Lower lobe of right lung (tissue), 2 donors: ENCODE measurements at regions not wholly inside any gene's neighbourhood (a gene's known extent, or its start where the extent isn't known, plus 50 kb on each side); places are given as distances from the start of the nearest gene placed in this dataset.
A peak's percentile ranks its signal among the peaks of the same experiment; 100 is the strongest.

Experiments used
- ATAC-seq, 2 donors: fragments of 200-7000 bp; cut with Tn5 transposase; one replicate each; pipeline ENCODE4 v1.9.1; 2020 to 2022; ENCODE audit warnings: mild to moderate bottlenecking in 2 of 2, moderate library complexity in 2 of 2
- DNase-seq: peaks from one replicate; pipeline ENCODE4 v3.0.0-alpha.2; 2020
- H3K27ac ChIP-seq: fragments of 200-600 bp; one replicate; pipeline ENCODE4 v1.8.0; 2022
- H3K27me3 ChIP-seq: fragments of 200-600 bp; one replicate; pipeline ENCODE4 v1.8.0; 2022; ENCODE audit warnings: low read depth
- H3K36me3 ChIP-seq: fragments of 200-600 bp; one replicate; pipeline ENCODE4 v1.8.0; 2022; ENCODE audit warnings: mild to moderate bottlenecking
- H3K4me1 ChIP-seq: fragments of 200-600 bp; one replicate; pipeline ENCODE4 v1.8.0; 2022
- H3K4me3 ChIP-seq: fragments of 200-600 bp; one replicate; pipeline ENCODE4 v1.8.0; 2022; ENCODE audit warnings: mild to moderate bottlenecking
- H3K9me3 ChIP-seq: fragments of 200-600 bp; one replicate; pipeline ENCODE4 v1.8.0; 2022
- intact Hi-C: fragments of 100-400 bp; cut with DNase I; formaldehyde crosslinking; loops from one replicate; pipeline ENCODE4 v1.11.0; 2022
- TF ChIP-seq, protein P1 (sequence below): fragments of 200-600 bp; IDR thresholded peaks from one replicate; pipeline ENCODE4 v1.8.0; 2022; ENCODE audit warnings: antibody characterized with exemption, mild to moderate bottlenecking
- donor health status: DM: no; HTN: yes; CAD: no; lungs with severe emphysema.

DNA sequence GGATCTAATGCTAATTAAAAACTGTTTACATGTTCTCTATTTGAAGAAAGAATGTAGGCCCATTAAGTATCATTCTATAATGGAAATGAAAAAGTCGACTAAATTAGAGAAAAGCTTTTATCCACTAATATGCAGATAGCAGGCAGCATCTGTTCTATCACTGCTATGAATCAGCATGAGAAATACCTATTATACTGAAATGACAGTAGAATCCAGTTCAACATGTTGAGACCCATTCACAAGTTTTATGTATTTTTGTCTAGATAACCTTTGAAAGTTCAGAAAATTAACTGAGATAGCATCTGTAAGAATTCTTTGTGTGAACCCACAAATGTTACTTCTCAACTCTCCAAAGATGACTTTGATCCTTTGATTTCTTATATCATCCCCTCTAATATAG lies 1254.4 kb upstream of the ADGRL3 start:
- no peak for DNase-seq
- Histone ChIP-seq H3K4me3 (no peak overlapping the region), H3K36me3 (no peaks in the 10 kb centered on the region), H3K27me3 (no peaks in the 10 kb centered on the region), H3K9me3 (no peaks in the 10 kb centered on the region), H3K27ac (no peak overlapping the region), H3K4me1 (no peaks in the 10 kb centered on the region)
- no peak for ATAC-seq
- TF ChIP-seq, protein P1, sequence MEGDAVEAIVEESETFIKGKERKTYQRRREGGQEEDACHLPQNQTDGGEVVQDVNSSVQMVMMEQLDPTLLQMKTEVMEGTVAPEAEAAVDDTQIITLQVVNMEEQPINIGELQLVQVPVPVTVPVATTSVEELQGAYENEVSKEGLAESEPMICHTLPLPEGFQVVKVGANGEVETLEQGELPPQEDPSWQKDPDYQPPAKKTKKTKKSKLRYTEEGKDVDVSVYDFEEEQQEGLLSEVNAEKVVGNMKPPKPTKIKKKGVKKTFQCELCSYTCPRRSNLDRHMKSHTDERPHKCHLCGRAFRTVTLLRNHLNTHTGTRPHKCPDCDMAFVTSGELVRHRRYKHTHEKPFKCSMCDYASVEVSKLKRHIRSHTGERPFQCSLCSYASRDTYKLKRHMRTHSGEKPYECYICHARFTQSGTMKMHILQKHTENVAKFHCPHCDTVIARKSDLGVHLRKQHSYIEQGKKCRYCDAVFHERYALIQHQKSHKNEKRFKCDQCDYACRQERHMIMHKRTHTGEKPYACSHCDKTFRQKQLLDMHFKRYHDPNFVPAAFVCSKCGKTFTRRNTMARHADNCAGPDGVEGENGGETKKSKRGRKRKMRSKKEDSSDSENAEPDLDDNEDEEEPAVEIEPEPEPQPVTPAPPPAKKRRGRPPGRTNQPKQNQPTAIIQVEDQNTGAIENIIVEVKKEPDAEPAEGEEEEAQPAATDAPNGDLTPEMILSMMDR, result no peak
- intact Hi-C loops, result no loop called here

DNA sequence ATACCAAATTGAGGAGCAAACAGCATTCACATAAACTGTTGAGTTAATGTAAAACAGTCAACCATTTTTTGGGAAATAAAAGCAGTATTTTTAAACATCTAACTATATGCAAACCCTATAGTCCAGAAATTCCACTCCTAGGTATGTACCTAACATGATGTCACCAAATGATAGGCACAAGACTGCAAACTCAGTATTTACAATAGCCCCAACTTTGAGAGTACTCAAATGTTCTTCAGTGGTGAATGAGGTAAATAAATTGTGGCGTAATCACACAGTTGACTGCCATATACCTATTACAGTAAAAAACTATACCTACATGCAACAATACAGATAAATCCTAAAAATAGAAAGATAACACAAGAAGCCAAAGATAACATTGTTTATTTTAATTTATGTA lies 1243.8 kb upstream of the ADGRL3 start:
- ATAC-seq (peak; percentile 77 to 96), DNase-seq (no peak)
- no peak overlapping the region for H3K27ac ChIP-seq
- no peaks in the 10 kb centered on the region for H3K4me1 ChIP-seq
- intact Hi-C loops, result no loop called here
- TF ChIP-seq, protein P1, result no peak
- H3K27me3 ChIP-seq, result no peaks in the 10 kb centered on the region
- H3K9me3 ChIP-seq, result no peaks in the 10 kb centered on the region
- no peak overlapping the region for H3K4me3 ChIP-seq
- no peaks in the 10 kb centered on the region for H3K36me3 ChIP-seq

DNA sequence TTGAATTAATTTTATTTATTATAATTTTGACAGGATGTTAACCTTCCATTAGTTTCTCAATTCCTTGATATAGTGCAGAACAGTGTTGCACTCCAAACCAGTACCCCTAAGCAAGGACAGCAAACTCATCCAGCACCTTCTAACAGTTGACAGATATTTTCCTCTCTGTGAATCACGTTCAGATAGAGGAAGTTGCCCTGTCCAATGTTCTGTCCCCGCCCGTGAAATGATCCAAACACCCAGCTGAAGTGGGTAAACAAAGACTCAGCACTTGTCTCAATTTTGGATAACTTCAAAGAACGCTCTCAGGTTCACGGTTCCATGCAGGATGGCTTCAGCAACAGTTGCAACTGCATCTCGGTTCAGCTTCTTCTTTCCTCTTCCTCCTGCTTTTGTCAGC lies 1240.0 kb upstream of the ADGRL3 start:
- Histone ChIP-seq H3K4me1 (no peaks in the 10 kb centered on the region), H3K27me3 (no peaks in the 10 kb centered on the region), H3K9me3 (no peaks in the 10 kb centered on the region), H3K27ac (no peak overlapping the region), H3K36me3 (no peaks in the 10 kb centered on the region), H3K4me3 (no peak overlapping the region)
- ATAC-seq (peak in 1 of 2 donors; percentile 35), DNase-seq (no peak)
- TF ChIP-seq, protein P1, result no peak
- intact Hi-C loops, result no loop called here

DNA sequence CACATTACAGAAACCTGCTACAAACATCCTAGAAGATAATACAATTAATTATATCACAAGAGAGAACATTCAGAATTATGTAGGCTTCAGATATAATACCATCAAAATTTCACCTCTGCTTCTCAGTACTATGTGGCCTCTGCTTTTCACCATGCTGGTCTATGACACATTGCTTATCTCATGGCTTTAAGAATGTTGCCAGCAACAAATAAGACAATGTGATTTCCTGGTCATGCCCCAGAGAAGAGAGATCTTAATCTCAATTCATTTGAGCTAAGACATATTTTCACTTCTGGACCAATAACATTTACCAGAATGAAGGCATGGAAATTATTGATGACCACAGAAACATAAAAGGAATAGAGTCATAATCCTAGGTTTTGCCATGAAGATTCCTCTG lies 1233.4 kb upstream of the ADGRL3 start:
- no peak overlapping the region for H3K27ac ChIP-seq
- H3K4me3 ChIP-seq, result no peak overlapping the region
- H3K36me3 ChIP-seq, result no peaks in the 10 kb centered on the region
- ATAC-seq (no peak), DNase-seq (no peak)
- H3K27me3 ChIP-seq, result no peaks in the 10 kb centered on the region
- H3K9me3 ChIP-seq, result no peaks in the 10 kb centered on the region
- intact Hi-C loops, result no loop called here
- no peaks in the 10 kb centered on the region for H3K4me1 ChIP-seq
- TF ChIP-seq, protein P1, result no peak

DNA sequence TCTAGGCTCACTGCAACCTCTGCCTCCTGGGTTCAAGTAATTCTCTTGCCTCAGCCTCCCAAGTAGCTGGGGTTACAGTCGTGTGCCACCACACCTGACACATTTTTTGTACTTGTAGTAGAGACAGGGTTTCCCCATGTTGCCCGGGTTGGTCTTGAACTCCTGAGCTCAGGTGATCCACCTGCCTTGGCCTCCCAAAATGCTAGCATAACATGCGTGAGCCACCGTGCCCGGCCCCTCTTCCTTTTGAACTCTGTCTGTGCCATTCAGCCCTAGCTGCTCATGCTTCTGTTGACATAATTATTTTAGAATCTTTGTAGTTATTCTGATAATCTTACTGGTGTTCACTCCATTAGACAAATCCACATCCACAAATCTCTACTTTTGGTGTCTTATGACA lies 1231.3 kb upstream of the ADGRL3 start:
- intact Hi-C loops, result no loop called here
- no peak overlapping the region for H3K4me3 ChIP-seq

More for the DNA sequence above, 1231.3 kb upstream of the ADGRL3 start:
- H3K9me3 ChIP-seq, result no peaks in the 10 kb centered on the region
- no peaks in the 10 kb centered on the region for H3K36me3 ChIP-seq
- DNase-seq (no peak), ATAC-seq (no peak)
- H3K4me1 ChIP-seq, result no peaks in the 10 kb centered on the region
- TF ChIP-seq, protein P1, result no peak
- no peak overlapping the region for H3K27ac ChIP-seq
- no peaks in the 10 kb centered on the region for H3K27me3 ChIP-seq
